NCI-H524 treated with DMSO at 0.1 percent for 48 hours (cell line): ENCODE measurements at regions not wholly inside any gene's neighbourhood (a gene's known extent, or its start where the extent isn't known, plus 50 kb on each side); places are given as distances from the start of the nearest gene placed in this dataset.
"Not testable (repeated sequence)": the region's sequence is repeated elsewhere in the genome, so short reads cannot be mapped to it uniquely, and the experiment has no call there.

Experiments
- DNase-seq: peaks from one replicate; lab custom pipeline; 2025; lab: John Stamatoyannopoulos, UW

- DNase-seq, result no peak
Observed at GRCh38 chr3:26070854-26071253, 281.0 kb downstream of the OXSM start.

GRCh38 chr3:26074080-26074479, 284.2 kb downstream of the OXSM start:
- no peak for DNase-seq

- no peak for DNase-seq
Observed at GRCh38 chr3:26078539-26078938, 288.6 kb downstream of the OXSM start.

GRCh38 chr3:26081166-26081565, 291.3 kb downstream of the OXSM start:
- no peak for DNase-seq

- DNase-seq, result no peak
Observed at GRCh38 chr3:26081806-26082205, 291.9 kb downstream of the OXSM start.

GRCh38 chr3:26082911-26083310, 293.0 kb downstream of the OXSM start:
- DNase-seq, result no peak

GRCh38 chr3:26084629-26085028, 294.7 kb downstream of the OXSM start:
- DNase-seq, result no peak

- no peak for DNase-seq
Observed at GRCh38 chr3:26087751-26088150, 297.9 kb downstream of the OXSM start.

- DNase-seq, result no peak
Observed at GRCh38 chr3:26089249-26089648, 299.4 kb downstream of the OXSM start.

GRCh38 chr3:26090589-26090988, 300.7 kb downstream of the OXSM start:
- no peak for DNase-seq

- DNase-seq, result no peak
Observed at GRCh38 chr3:26091096-26091495, 301.2 kb downstream of the OXSM start.

GRCh38 chr3:26091626-26092025, 301.7 kb downstream of the OXSM start:
- no peak for DNase-seq

- not testable (repeated sequence) for DNase-seq
Observed at GRCh38 chr3:26097111-26097510, 307.2 kb downstream of the OXSM start.

- no peak for DNase-seq
Observed at GRCh38 chr3:26099692-26100091, 309.8 kb downstream of the OXSM start.

GRCh38 chr3:26100176-26100575, 310.3 kb downstream of the OXSM start:
- no peak for DNase-seq

- peak; percentile 58 for DNase-seq
Observed at GRCh38 chr3:26102376-26102775, 312.5 kb downstream of the OXSM start.

GRCh38 chr3:26104851-26105251, 315.0 kb downstream of the OXSM start:
- no peak for DNase-seq

- no peak for DNase-seq
Observed at GRCh38 chr3:26105261-26105660, 315.4 kb downstream of the OXSM start.

- no peak for DNase-seq
Observed at GRCh38 chr3:26106228-26106627, 316.3 kb downstream of the OXSM start.

- DNase-seq, result no peak
Observed at GRCh38 chr3:26108846-26109489, 319.1 kb downstream of the OXSM start.

GRCh38 chr3:26114851-26115250, 325.0 kb downstream of the OXSM start:
- no peak for DNase-seq

- no peak for DNase-seq
Observed at GRCh38 chr3:26118165-26118564, 328.3 kb downstream of the OXSM start.

GRCh38 chr3:26132942-26133341, 343.1 kb downstream of the OXSM start:
- DNase-seq, result no peak

- no peak for DNase-seq
Observed at GRCh38 chr3:26141296-26141695, 351.4 kb downstream of the OXSM start.

- DNase-seq, result no peak
Observed at GRCh38 chr3:26145769-26146168, 355.9 kb downstream of the OXSM start.
